Panc1 (cell line): ENCODE measurements at regions not wholly inside any gene's neighbourhood (a gene's known extent, or its start where the extent isn't known, plus 50 kb on each side); places are given as distances from the start of the nearest gene placed in this dataset.

Experiments used
- SIN3A ChIP-seq: IDR thresholded peaks from 2 replicates; pipeline ENCODE4 v1.6.1; 2012; ENCODE audit warnings: low read depth, mild to moderate bottlenecking, low read length, moderate library complexity, borderline replicate concordance; ENCODE audit not compliant: insufficient read depth
- TF ChIP-seq, protein P1 (sequence below): fragments of 450-650 bp; IDR thresholded peaks from 2 replicates; pipeline ENCODE4 v1.5.1; 2017; ENCODE audit warnings: mild to moderate bottlenecking
- TF ChIP-seq, protein P2 (sequence below), 2 experiments: IDR thresholded peaks; 2 replicates each; pipeline ENCODE4 v1.6.1; 2011 to 2012; ENCODE audit warnings: low read depth in 2 of 2, control low read depth in 1 of 2, low read length in 1 of 2, mild to moderate bottlenecking in 1 of 2, moderate library complexity in 1 of 2; ENCODE audit not compliant: insufficient read depth in 1 of 2

DNA sequence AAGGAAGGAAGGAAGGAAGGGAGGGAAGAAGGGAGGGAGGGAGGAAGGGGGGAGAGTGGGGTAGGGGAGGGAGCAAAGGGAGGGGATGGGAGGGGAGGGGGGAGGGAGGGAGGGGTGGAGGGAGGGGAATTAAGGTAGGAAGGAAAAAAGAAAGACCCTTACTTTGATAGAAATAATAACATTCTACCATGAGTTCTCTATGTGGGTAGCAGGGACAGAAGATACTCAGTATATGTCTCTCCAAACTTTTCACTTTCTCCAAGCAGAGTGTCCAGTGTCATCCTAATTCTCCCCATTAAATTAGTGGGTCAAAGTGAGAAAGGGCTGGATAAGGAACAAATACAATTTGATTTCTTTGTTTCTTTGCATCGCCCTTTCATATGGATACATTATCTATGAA is 553.4 kb upstream of the USP15 start:
- TF ChIP-seq, protein P1, sequence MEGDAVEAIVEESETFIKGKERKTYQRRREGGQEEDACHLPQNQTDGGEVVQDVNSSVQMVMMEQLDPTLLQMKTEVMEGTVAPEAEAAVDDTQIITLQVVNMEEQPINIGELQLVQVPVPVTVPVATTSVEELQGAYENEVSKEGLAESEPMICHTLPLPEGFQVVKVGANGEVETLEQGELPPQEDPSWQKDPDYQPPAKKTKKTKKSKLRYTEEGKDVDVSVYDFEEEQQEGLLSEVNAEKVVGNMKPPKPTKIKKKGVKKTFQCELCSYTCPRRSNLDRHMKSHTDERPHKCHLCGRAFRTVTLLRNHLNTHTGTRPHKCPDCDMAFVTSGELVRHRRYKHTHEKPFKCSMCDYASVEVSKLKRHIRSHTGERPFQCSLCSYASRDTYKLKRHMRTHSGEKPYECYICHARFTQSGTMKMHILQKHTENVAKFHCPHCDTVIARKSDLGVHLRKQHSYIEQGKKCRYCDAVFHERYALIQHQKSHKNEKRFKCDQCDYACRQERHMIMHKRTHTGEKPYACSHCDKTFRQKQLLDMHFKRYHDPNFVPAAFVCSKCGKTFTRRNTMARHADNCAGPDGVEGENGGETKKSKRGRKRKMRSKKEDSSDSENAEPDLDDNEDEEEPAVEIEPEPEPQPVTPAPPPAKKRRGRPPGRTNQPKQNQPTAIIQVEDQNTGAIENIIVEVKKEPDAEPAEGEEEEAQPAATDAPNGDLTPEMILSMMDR, result no peak
- TF ChIP-seq, protein P2, sequence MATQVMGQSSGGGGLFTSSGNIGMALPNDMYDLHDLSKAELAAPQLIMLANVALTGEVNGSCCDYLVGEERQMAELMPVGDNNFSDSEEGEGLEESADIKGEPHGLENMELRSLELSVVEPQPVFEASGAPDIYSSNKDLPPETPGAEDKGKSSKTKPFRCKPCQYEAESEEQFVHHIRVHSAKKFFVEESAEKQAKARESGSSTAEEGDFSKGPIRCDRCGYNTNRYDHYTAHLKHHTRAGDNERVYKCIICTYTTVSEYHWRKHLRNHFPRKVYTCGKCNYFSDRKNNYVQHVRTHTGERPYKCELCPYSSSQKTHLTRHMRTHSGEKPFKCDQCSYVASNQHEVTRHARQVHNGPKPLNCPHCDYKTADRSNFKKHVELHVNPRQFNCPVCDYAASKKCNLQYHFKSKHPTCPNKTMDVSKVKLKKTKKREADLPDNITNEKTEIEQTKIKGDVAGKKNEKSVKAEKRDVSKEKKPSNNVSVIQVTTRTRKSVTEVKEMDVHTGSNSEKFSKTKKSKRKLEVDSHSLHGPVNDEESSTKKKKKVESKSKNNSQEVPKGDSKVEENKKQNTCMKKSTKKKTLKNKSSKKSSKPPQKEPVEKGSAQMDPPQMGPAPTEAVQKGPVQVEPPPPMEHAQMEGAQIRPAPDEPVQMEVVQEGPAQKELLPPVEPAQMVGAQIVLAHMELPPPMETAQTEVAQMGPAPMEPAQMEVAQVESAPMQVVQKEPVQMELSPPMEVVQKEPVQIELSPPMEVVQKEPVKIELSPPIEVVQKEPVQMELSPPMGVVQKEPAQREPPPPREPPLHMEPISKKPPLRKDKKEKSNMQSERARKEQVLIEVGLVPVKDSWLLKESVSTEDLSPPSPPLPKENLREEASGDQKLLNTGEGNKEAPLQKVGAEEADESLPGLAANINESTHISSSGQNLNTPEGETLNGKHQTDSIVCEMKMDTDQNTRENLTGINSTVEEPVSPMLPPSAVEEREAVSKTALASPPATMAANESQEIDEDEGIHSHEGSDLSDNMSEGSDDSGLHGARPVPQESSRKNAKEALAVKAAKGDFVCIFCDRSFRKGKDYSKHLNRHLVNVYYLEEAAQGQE (IDR thresholded peaks at IDR 0.05; ENCODE audit: insufficient read depth in 1 of 2, low read depth in 2 of 2, low read length in 1 of 2), result no peak
- no peak for TF ChIP-seq SIN3A
